ENCODE measurements at regions not wholly inside any gene's neighbourhood (a gene's known extent, or its start where the extent isn't known, plus 50 kb on each side); places are given as distances from the start of the nearest gene placed in this dataset.

GRCh38 chr10:94230134-94230785 is 132.5 kb downstream of the NOC3L start:
- TF ChIP-seq CTCF (conservative IDR thresholded peaks at IDR 0.05; ENCODE audit: low read depth, low read length): no peak
- no peak for TF ChIP-seq EZH2 (IDR thresholded peaks at IDR 0.05; ENCODE audit: borderline replicate concordance, low read depth, low read length, poor library complexity, severe bottlenecking)
